MCF 10A (cell line): ENCODE measurements at regions not wholly inside any gene's neighbourhood (a gene's known extent, or its start where the extent isn't known, plus 50 kb on each side); places are given as distances from the start of the nearest gene placed in this dataset.

Experiments used
- BruUV-seq: library from RNA; stranded (reverse); fragments of 400-500 nt; replicated peaks from 2 replicates; lab custom pipeline; 2021; lab: Mats Ljungman, UMichigan
- CTCF ChIA-PET: fragments of 300-600 bp; sonication (Branson Sonifier 250); formaldehyde crosslinking; extraction: SDS; loops from one replicate; lab custom pipeline; 2021; ENCODE audit warnings: antibody characterized with exemption, inconsistent platforms; lab: Yijun Ruan, JAX
- POLR2A ChIA-PET: fragments of 300-600, 350-650 bp; sonication (Branson Sonifier 250); formaldehyde crosslinking; extraction: SDS; loops from one replicate; lab custom pipeline; 2020; ENCODE audit warnings: antibody characterized with exemption, inconsistent platforms; lab: Yijun Ruan, JAX
- DNase-seq: peaks from one replicate; pipeline ENCODE4 v3.0.0-alpha.2; 2018; ENCODE audit not compliant: unreplicated experiment
- H3K27ac Mint-ChIP-seq: one replicate; pipeline ENCODE4 v1.8.0; 2022; ENCODE audit warnings: mild to moderate bottlenecking, low read depth, mixed read lengths; ENCODE audit not compliant: unreplicated experiment
- H3K27me3 Mint-ChIP-seq: one replicate; pipeline ENCODE4 v1.8.0; 2022; ENCODE audit warnings: mixed read lengths; ENCODE audit not compliant: insufficient read depth, unreplicated experiment
- H3K36me3 Mint-ChIP-seq: one replicate; pipeline ENCODE4 v1.8.0; 2022; ENCODE audit warnings: mild to moderate bottlenecking, moderate library complexity, mixed read lengths; ENCODE audit not compliant: insufficient read depth, unreplicated experiment
- H3K4me1 Mint-ChIP-seq: one replicate; pipeline ENCODE4 v1.8.0; 2022; ENCODE audit warnings: mixed read lengths; ENCODE audit not compliant: insufficient read depth, unreplicated experiment
- H3K4me3 Mint-ChIP-seq: one replicate; pipeline ENCODE4 v1.8.0; 2022; ENCODE audit warnings: mild to moderate bottlenecking, moderate library complexity, mixed read lengths; ENCODE audit not compliant: unreplicated experiment
- H3K9me3 Mint-ChIP-seq: one replicate; pipeline ENCODE4 v1.8.0; 2022; ENCODE audit warnings: mixed read lengths; ENCODE audit not compliant: unreplicated experiment
- CTCF ChIP-seq: fragments of 200-600 bp; IDR thresholded peaks from one replicate; pipeline ENCODE4 v1.8.0; 2022; ENCODE audit warnings: antibody characterized with exemption, mild to moderate bottlenecking; ENCODE audit not compliant: unreplicated experiment
- intact Hi-C: fragments of 100-400 bp; cut with micrococcal nuclease; formaldehyde crosslinking; loops from 2 replicates; pipeline ENCODE4 v1.14.1; 2022

- ChIA-PET POLR2A (no interaction called here), CTCF (no interaction called here)
- DNase-seq, result no peak
- Mint-ChIP-seq H3K9me3 (no peaks in the 10 kb centered on the region), H3K4me1 (no peaks in the 10 kb centered on the region), H3K27ac (no peak overlapping the region), H3K27me3 (peaks cover 79% of the 10 kb centered on the region), H3K4me3 (no peak overlapping the region), H3K36me3 (no peaks in the 10 kb centered on the region)
- no peak for TF ChIP-seq CTCF
- intact Hi-C loops, result loop anchor here (5.0 kb wide), 1 partner anchor 897 kb away; no protein-coding TSS in a partner anchor
- BruUV-seq, result no TSS peak
Observed at GRCh38 chr11:97989121-97989520, 1031.6 kb upstream of the CNTN5 start.

GRCh38 chr11:97990162-97990920, 1030.4 kb upstream of the CNTN5 start:
- DNase-seq, result no peak
- no peak overlapping the region for H3K4me3 Mint-ChIP-seq
- no peak overlapping the region for H3K27ac Mint-ChIP-seq
- H3K27me3 Mint-ChIP-seq, result peaks cover 75% of the 10 kb centered on the region
- intact Hi-C loops, result no loop called here
- ChIA-PET CTCF (no interaction called here), POLR2A (no interaction called here)
- TF ChIP-seq CTCF, result no peak
- no peaks in the 10 kb centered on the region for H3K36me3 Mint-ChIP-seq
- no TSS peak for BruUV-seq
- no peaks in the 10 kb centered on the region for H3K9me3 Mint-ChIP-seq
- no peaks in the 10 kb centered on the region for H3K4me1 Mint-ChIP-seq

- CTCF ChIA-PET, result interaction anchor here (0.6 kb wide), 1 partner anchor 565 kb away, joined by 3 read pairs; no protein-coding TSS in a partner anchor
- Mint-ChIP-seq H3K4me3 (no peak overlapping the region), H3K27ac (no peak overlapping the region), H3K4me1 (no peaks in the 10 kb centered on the region), H3K27me3 (peaks cover 86% of the 10 kb centered on the region), H3K36me3 (no peaks in the 10 kb centered on the region), H3K9me3 (no peaks in the 10 kb centered on the region)
- TF ChIP-seq CTCF, result no peak
- DNase-seq, result no peak
- intact Hi-C loops, result no loop called here
- POLR2A ChIA-PET, result no interaction called here
- BruUV-seq, result no TSS peak
Observed at GRCh38 chr11:97993562-97993961, 1027.2 kb upstream of the CNTN5 start.

- H3K27ac Mint-ChIP-seq, result no peak overlapping the region
- no peak overlapping the region for H3K4me3 Mint-ChIP-seq
- no TSS peak for BruUV-seq
- no peak for TF ChIP-seq CTCF
- ChIA-PET POLR2A (no interaction called here), CTCF (no interaction called here)
- H3K4me1 Mint-ChIP-seq, result no peaks in the 10 kb centered on the region
- DNase-seq, result no peak
- H3K36me3 Mint-ChIP-seq, result no peaks in the 10 kb centered on the region
- intact Hi-C loops, result no loop called here
- peaks cover 76% of the 10 kb centered on the region for H3K27me3 Mint-ChIP-seq
- H3K9me3 Mint-ChIP-seq, result no peaks in the 10 kb centered on the region
Observed at GRCh38 chr11:97995874-97996273, 1024.9 kb upstream of the CNTN5 start.
